ENCODE measurements at regions not wholly inside any gene's neighbourhood (a gene's known extent, or its start where the extent isn't known, plus 50 kb on each side); places are given as distances from the start of the nearest gene placed in this dataset.

DNA sequence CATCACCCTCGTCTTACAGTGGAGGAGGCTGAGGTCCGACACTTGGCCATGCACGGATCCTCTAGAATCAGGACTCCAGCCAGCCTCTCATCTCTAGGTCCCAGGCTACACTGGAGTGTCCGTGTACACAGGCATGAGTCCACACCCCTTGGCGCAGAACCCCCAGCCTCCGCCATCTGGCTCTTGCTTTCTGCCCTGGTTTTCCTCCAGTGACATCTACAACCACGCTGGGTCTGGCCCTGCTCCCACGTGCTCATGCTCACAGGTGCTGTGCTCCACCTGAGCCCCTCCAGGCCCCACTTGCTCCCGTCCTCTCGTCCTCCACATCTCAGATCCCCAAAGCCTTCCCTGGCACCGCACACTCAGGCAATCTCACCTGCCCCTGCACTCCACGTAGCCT, 260.8 kb downstream of the ENGASE start:
- TF ChIP-seq POLR2A (IDR thresholded peaks at IDR 0.05) (no peak), CTCF (IDR thresholded peaks at IDR 0.05) (no peak)

Measured in body of pancreas (tissue), 4 donors.